ENCODE measurements at regions not wholly inside any gene's neighbourhood (a gene's known extent, or its start where the extent isn't known, plus 50 kb on each side); places are given as distances from the start of the nearest gene placed in this dataset.

DNA sequence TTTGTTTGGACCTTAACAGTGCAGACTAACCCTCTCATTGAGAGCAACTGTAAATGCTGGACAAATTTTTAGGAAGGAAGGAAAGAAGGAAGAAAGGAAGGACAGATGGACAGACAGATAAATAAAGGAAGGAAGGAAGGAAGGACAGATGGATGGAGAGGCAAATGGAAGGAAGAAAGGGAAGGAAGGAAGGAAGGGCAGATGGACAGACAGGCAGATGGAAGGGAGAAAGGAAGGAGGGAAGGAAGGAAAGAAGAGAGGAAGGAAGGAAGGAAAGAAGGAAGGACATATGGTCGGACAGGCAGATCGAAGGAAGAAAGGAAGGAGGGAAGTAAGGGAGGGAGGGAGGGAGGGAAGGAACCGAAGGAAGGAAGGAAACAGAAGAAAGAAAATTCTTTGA is 388.5 kb upstream of the CDH4 start:
- TF ChIP-seq CSDC2 (CRISPR knock-in tag; IDR thresholded peaks at IDR 0.05) (no peak), ZNF70 (CRISPR knock-in tag; IDR thresholded peaks at IDR 0.05) (no peak), PPARA (CRISPR knock-in tag; IDR thresholded peaks at IDR 0.05; ENCODE audit: borderline replicate concordance) (no peak), GLIS3 (CRISPR knock-in tag; IDR thresholded peaks at IDR 0.05) (no peak), ARNTL (CRISPR knock-in tag; IDR thresholded peaks at IDR 0.05; ENCODE audit: borderline replicate concordance, low read depth) (no peak), SNAI2 (CRISPR knock-in tag; IDR thresholded peaks at IDR 0.05) (no peak), ISL1 (CRISPR knock-in tag; IDR thresholded peaks at IDR 0.05) (no peak), ZFP30 (CRISPR knock-in tag; IDR thresholded peaks at IDR 0.05) (no peak), ZFP3 (CRISPR knock-in tag; IDR thresholded peaks at IDR 0.05) (no peak), CREB5 (CRISPR knock-in tag; IDR thresholded peaks at IDR 0.05; ENCODE audit: low read depth) (no peak)
- TF ChIP-seq, protein P1, sequence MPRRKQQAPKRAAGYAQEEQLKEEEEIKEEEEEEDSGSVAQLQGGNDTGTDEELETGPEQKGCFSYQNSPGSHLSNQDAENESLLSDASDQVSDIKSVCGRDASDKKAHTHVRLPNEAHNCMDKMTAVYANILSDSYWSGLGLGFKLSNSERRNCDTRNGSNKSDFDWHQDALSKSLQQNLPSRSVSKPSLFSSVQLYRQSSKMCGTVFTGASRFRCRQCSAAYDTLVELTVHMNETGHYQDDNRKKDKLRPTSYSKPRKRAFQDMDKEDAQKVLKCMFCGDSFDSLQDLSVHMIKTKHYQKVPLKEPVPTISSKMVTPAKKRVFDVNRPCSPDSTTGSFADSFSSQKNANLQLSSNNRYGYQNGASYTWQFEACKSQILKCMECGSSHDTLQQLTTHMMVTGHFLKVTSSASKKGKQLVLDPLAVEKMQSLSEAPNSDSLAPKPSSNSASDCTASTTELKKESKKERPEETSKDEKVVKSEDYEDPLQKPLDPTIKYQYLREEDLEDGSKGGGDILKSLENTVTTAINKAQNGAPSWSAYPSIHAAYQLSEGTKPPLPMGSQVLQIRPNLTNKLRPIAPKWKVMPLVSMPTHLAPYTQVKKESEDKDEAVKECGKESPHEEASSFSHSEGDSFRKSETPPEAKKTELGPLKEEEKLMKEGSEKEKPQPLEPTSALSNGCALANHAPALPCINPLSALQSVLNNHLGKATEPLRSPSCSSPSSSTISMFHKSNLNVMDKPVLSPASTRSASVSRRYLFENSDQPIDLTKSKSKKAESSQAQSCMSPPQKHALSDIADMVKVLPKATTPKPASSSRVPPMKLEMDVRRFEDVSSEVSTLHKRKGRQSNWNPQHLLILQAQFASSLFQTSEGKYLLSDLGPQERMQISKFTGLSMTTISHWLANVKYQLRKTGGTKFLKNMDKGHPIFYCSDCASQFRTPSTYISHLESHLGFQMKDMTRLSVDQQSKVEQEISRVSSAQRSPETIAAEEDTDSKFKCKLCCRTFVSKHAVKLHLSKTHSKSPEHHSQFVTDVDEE (CRISPR knock-in tag; IDR thresholded peaks at IDR 0.05) = no peak
- ATAC-seq = no peak

- TF ChIP-seq ZFP30 (CRISPR knock-in tag; IDR thresholded peaks at IDR 0.05) (no peak), TCF4 (CRISPR knock-in tag; IDR thresholded peaks at IDR 0.05; ENCODE audit: borderline replicate concordance) (no peak), OSR1 (CRISPR knock-in tag; IDR thresholded peaks at IDR 0.05) (no peak), ZNF70 (CRISPR knock-in tag; IDR thresholded peaks at IDR 0.05) (no peak), CSRNP3 (CRISPR knock-in tag; IDR thresholded peaks at IDR 0.05) (no peak), TOX (CRISPR knock-in tag; IDR thresholded peaks at IDR 0.05; ENCODE audit: borderline replicate concordance) (no peak), ARNTL (CRISPR knock-in tag; IDR thresholded peaks at IDR 0.05; ENCODE audit: borderline replicate concordance, low read depth) (no peak), ESRRG (CRISPR knock-in tag; IDR thresholded peaks at IDR 0.05) (no peak), ZNF8 (CRISPR knock-in tag; IDR thresholded peaks at IDR 0.05) (no peak), RARB (CRISPR knock-in tag; IDR thresholded peaks at IDR 0.05) (no peak), POU6F1 (CRISPR knock-in tag; IDR thresholded peaks at IDR 0.05; ENCODE audit: borderline replicate concordance, low read depth) (no peak), CSDC2 (CRISPR knock-in tag; IDR thresholded peaks at IDR 0.05) (no peak), ZC3H10 (CRISPR knock-in tag; IDR thresholded peaks at IDR 0.05) (no peak), ISL1 (CRISPR knock-in tag; IDR thresholded peaks at IDR 0.05) (no peak), ZFP3 (CRISPR knock-in tag; IDR thresholded peaks at IDR 0.05) (no peak), SNAI2 (CRISPR knock-in tag; IDR thresholded peaks at IDR 0.05) (no peak), BACH2 (CRISPR knock-in tag; IDR thresholded peaks at IDR 0.05; ENCODE audit: borderline replicate concordance) (no peak)
- TF ChIP-seq, protein P1 (CRISPR knock-in tag; IDR thresholded peaks at IDR 0.05) = no peak
- ATAC-seq = no peak
Measured at GRCh38 chr20:60867589-60867988, 384.5 kb upstream of the CDH4 start.
